HEK293T (cell line): ENCODE measurements at regions not wholly inside any gene's neighbourhood (a gene's known extent, or its start where the extent isn't known, plus 50 kb on each side); places are given as distances from the start of the nearest gene placed in this dataset.

ENCODE experiments used
- CTCF ChIA-PET: fragments of 350-600 bp; formaldehyde crosslinking; extraction: SDS; loops from one replicate; lab custom pipeline; 2021; ENCODE audit warnings: antibody characterized with exemption, inconsistent platforms; lab: Yijun Ruan, JAX
- POLR2A ChIA-PET: fragments of 350-600 bp; formaldehyde crosslinking; extraction: SDS; loops from one replicate; lab custom pipeline; 2020; ENCODE audit warnings: antibody characterized with exemption, inconsistent platforms; lab: Yijun Ruan, JAX
- DNase-seq: peaks from one replicate; pipeline ENCODE4 v3.0.0; 2012; ENCODE audit warnings: mixed read lengths; ENCODE audit errors: extremely low spot score
- ARNT ChIP-seq: fragments of 450-650 bp; IDR thresholded peaks from 2 replicates; pipeline ENCODE4 v1.6.1; 2017; ENCODE audit warnings: mild to moderate bottlenecking
- BHLHE40 ChIP-seq: fragments of 450-650 bp; IDR thresholded peaks from 2 replicates; pipeline ENCODE4 v1.6.1; 2016; ENCODE audit warnings: mild to moderate bottlenecking, moderate library complexity, borderline replicate concordance
- CTBP1 ChIP-seq: fragments of 450-650 bp; IDR thresholded peaks from 2 replicates; pipeline ENCODE4 v1.6.1; 2016; ENCODE audit warnings: borderline replicate concordance
- ELF4 ChIP-seq: fragments of 450-650 bp; IDR thresholded peaks from 2 replicates; pipeline ENCODE4 v1.6.1; 2017; ENCODE audit warnings: antibody characterized with exemption
- FOXA1 ChIP-seq: fragments of 450-650 bp; IDR thresholded peaks from 2 replicates; pipeline ENCODE4 v1.6.1; 2016; ENCODE audit warnings: mild to moderate bottlenecking
- FOXK2 ChIP-seq: fragments of 450-650 bp; IDR thresholded peaks from 2 replicates; pipeline ENCODE4 v1.6.1; 2016; ENCODE audit warnings: mild to moderate bottlenecking
- FOXM1 ChIP-seq: fragments of 450-650 bp; IDR thresholded peaks from 2 replicates; pipeline ENCODE4 v1.6.1; 2017; ENCODE audit warnings: mild to moderate bottlenecking, borderline replicate concordance
- HDGF ChIP-seq: fragments of 450-650 bp; IDR thresholded peaks from 2 replicates; pipeline ENCODE4 v1.6.1; 2017; ENCODE audit warnings: antibody characterized with exemption, borderline replicate concordance
- L3MBTL2 ChIP-seq: fragments of 450-650 bp; conservative IDR thresholded peaks from 2 replicates; pipeline ENCODE4 v1.6.1; 2016; ENCODE audit warnings: mild to moderate bottlenecking
- LEF1 ChIP-seq: fragments of 450-650 bp; IDR thresholded peaks from 2 replicates; pipeline ENCODE4 v1.6.1; 2017; ENCODE audit warnings: mild to moderate bottlenecking, borderline replicate concordance
- NFRKB ChIP-seq: fragments of 450-650 bp; IDR thresholded peaks from 2 replicates; pipeline ENCODE4 v1.6.1; 2016; ENCODE audit warnings: mild to moderate bottlenecking, moderate library complexity
- SP1 ChIP-seq: fragments of 450-650 bp; IDR thresholded peaks from 2 replicates; pipeline ENCODE4 v1.6.1; 2017
- SUZ12 ChIP-seq: fragments of 450-650 bp; IDR thresholded peaks from 2 replicates; pipeline ENCODE4 v1.6.1; 2016; ENCODE audit warnings: mild to moderate bottlenecking
- TARDBP ChIP-seq: fragments of 450-650 bp; IDR thresholded peaks from 2 replicates; pipeline ENCODE4 v1.6.1; 2016
- ZNF384 ChIP-seq: fragments of 450-650 bp; IDR thresholded peaks from 2 replicates; pipeline ENCODE4 v1.6.1; 2016
- TF ChIP-seq, protein P1 (sequence below): fragments of 450-650 bp; IDR thresholded peaks from 2 replicates; pipeline ENCODE4 v1.6.1; 2016

- ChIA-PET POLR2A (no interaction called here), CTCF (no interaction called here)
- no peak for DNase-seq
- TF ChIP-seq SUZ12, result no peak
- no peak for TF ChIP-seq ARNT
- TF ChIP-seq NFRKB, result no peak
- no peak for TF ChIP-seq ELF4
Observed at GRCh38 chr12:42957561-42958290, 368.2 kb upstream of the PRICKLE1 start.

GRCh38 chr12:42957136-42957535 is 367.6 kb upstream of the PRICKLE1 start:
- POLR2A ChIA-PET, result no interaction called here
- no peak for TF ChIP-seq ZNF384
- CTCF ChIA-PET, result no interaction called here
- no peak for DNase-seq

DNA sequence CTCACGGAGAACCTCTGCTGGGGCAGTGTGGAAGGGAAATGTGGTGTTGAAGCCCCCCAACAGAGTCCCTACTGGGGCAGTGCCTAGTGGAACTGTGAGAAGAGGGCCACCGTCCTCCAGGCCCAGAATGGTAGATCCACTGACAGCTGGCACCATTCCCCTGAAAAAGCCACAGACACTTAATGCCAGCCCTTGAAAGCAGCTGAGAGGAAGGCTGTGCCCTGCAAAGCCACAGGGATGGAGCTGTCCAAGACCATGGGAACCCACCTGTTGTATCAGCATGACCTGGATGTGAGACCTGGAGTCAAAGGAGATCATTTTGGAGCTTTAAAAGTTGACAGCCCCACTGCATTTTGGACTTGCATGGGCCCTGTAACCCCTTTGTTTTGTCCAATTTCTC is 363.5 kb upstream of the PRICKLE1 start:
- ChIA-PET CTCF (no interaction called here), POLR2A (no interaction called here)
- TF ChIP-seq CTBP1 (no peak), SUZ12 (no peak), ELF4 (no peak), BHLHE40 (no peak), FOXK2 (no peak), FOXA1 (no peak), SP1 (no peak), NFRKB (no peak)
- TF ChIP-seq, protein P1, sequence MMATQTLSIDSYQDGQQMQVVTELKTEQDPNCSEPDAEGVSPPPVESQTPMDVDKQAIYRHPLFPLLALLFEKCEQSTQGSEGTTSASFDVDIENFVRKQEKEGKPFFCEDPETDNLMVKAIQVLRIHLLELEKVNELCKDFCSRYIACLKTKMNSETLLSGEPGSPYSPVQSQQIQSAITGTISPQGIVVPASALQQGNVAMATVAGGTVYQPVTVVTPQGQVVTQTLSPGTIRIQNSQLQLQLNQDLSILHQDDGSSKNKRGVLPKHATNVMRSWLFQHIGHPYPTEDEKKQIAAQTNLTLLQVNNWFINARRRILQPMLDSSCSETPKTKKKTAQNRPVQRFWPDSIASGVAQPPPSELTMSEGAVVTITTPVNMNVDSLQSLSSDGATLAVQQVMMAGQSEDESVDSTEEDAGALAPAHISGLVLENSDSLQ, result no peak

DNA sequence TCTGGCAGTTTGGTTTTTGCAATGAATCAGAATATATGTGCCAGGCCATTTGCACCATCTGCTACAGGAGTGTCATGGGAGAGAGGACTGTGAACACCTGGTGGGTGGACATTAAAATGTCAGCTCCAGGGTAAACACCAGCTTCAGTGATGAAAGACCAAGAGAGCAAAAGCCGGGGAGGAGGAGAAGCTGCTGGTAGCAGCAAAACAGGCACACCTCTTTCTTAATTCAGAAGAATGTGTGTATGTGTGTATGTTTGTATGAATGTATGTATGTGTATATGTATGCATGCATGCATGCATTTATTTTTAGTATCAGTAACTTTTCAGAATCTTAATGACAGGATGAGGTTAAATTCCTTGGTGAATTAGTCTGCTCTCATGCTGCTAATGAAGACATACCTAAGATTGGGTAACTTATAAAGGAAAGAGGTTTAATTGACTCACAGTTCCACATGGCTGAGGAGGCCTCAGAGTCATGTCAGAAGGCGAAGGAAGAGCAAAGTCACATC is 357.4 kb upstream of the PRICKLE1 start:
- ChIA-PET POLR2A (no interaction called here), CTCF (no interaction called here)
- no peak for DNase-seq
- no peak for TF ChIP-seq ZNF384
- TF ChIP-seq FOXM1, result no peak
- TF ChIP-seq HDGF, result no peak
- TF ChIP-seq TARDBP, result no peak
- no peak for TF ChIP-seq L3MBTL2
- TF ChIP-seq FOXA1, result no peak
- no peak for TF ChIP-seq BHLHE40
- TF ChIP-seq SUZ12, result no peak
- no peak for TF ChIP-seq CTBP1
- TF ChIP-seq, protein P1, result no peak
- no peak for TF ChIP-seq SP1
- no peak for TF ChIP-seq NFRKB
- no peak for TF ChIP-seq LEF1
- no peak for TF ChIP-seq ELF4
- TF ChIP-seq ARNT, result no peak
- no peak for TF ChIP-seq FOXK2

More for the DNA sequence above, 363.5 kb upstream of the PRICKLE1 start:
- DNase-seq, result no peak

GRCh38 chr12:42945927-42946326 is 356.4 kb upstream of the PRICKLE1 start:
- CTCF ChIA-PET, result no interaction called here
- DNase-seq, result no peak
- POLR2A ChIA-PET, result no interaction called here
- TF ChIP-seq BHLHE40 (no peak), CTBP1 (no peak), FOXK2 (no peak)

DNA sequence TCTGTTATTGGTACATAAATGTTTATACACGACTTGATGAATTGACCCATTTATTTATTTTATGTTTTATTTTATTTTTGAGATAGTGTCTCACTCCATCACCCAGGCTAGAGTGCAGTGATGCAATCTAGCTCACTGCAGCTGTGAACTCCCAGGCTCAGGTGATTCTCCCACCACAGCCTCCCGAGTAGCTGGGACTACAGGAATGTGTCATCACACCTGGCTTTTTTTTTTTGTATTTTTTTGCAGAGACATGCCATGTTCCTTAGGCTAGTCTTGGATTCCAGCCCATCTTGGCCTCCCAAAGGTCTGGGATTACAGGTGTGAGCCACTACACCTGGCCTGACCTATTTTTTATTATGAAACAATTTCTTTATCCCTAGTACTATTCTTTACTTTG is 355.0 kb upstream of the PRICKLE1 start:
- DNase-seq, result no peak
- ChIA-PET POLR2A (no interaction called here), CTCF (no interaction called here)
- no peak for TF ChIP-seq SUZ12
- TF ChIP-seq FOXA1, result no peak
- no peak for TF ChIP-seq FOXM1
- no peak for TF ChIP-seq FOXK2
- no peak for TF ChIP-seq CTBP1
- no peak for TF ChIP-seq HDGF
- TF ChIP-seq, protein P1, result no peak
- TF ChIP-seq TARDBP, result no peak
- TF ChIP-seq ELF4, result no peak
- TF ChIP-seq LEF1, result no peak
- no peak for TF ChIP-seq SP1

- no peak for DNase-seq
- TF ChIP-seq, protein P1, result no peak
- TF ChIP-seq NFRKB (no peak), LEF1 (no peak), SUZ12 (no peak), L3MBTL2 (no peak), FOXM1 (no peak), SP1 (no peak), HDGF (no peak), ARNT (no peak), FOXA1 (no peak), ELF4 (no peak)
- ChIA-PET CTCF (no interaction called here), POLR2A (no interaction called here)
Observed at GRCh38 chr12:42936991-42937390, 347.4 kb upstream of the PRICKLE1 start.
